Left colon (tissue), 2 donors: ENCODE measurements at regions not wholly inside any gene's neighbourhood (a gene's known extent, or its start where the extent isn't known, plus 50 kb on each side); places are given as distances from the start of the nearest gene placed in this dataset.
"Not testable (repeated sequence)": the region's sequence is repeated elsewhere in the genome, so short reads cannot be mapped to it uniquely, and the experiment has no call there.

Source experiments
- ATAC-seq: fragments of 200-7000 bp; cut with Tn5 transposase; one replicate; pipeline ENCODE4 v1.9.1; 2020; ENCODE audit warnings: mild to moderate bottlenecking, moderate library complexity
- DNase-seq, 2 donors: peaks; one replicate each; pipeline ENCODE4 v3.0.0-alpha.2; 2020
- intact Hi-C, 2 donors: fragments of 100-400 bp; cut with DNase I in 1 of 2; cut with micrococcal nuclease in 1 of 2; formaldehyde crosslinking; loops; one replicate each; pipeline versions ENCODE4 v1.11.2 to v1.14.0; 2022; cut with DNase I, micrococcal nuclease
- donor health status: DM: no; HTN: no; CAD: no.
- donor health status: DM: yes; HTN: yes; CAD: no.

- DNase-seq (no peak), ATAC-seq (no peak)
- intact Hi-C loops: no loop called here
These were observed 50.3 kb downstream of the RBFOX3 start for GRCh38 chr17:79560527-79560926.

GRCh38 chr17:79559111-79559887 is 51.6 kb downstream of the RBFOX3 start:
- ATAC-seq (no peak), DNase-seq (no peak)
- intact Hi-C loops: no loop called here

GRCh38 chr17:79558091-79558900 is 52.6 kb downstream of the RBFOX3 start:
- intact Hi-C loops: no loop called here
- DNase-seq: no peak
- no peak for ATAC-seq

DNA sequence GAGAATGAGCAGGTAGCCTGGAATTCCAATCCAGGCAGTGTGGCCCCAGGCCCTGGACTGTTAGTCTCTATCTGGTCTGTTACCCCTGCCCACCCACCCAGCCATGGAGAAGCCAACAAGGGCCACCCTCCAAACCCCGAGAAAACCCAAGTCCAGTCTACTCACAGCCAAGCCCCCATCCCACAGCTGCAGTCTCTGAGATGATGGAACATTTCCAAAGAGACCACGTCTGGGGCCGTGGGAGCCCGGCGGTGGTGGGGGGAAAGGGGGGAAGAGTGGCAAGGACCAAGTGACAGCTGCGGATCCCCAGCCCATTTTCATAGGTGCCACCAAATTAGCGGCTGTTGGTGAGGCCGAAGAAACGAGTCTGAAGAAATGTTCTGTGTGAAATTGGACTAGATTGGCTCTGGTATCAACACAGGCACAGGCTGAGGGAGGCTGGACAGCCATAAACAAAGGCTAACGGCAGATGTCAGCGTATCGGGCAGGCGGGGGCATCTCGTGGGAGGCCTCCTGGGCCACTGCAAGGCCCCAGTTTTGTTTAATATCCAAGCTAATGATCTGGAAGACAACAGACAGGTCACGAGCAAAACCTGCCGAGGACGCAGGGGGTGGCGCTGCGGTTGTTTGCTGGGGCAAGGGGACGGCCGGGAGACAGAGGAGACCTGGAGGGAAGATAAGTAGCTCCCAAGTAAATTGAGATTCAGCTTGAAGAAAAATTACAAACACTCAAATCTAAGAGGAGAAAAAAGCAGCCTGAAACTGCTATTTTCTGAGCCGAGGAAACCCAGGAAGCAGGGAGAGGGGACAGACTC is 53.4 kb downstream of the RBFOX3 start:
- DNase-seq: no peak
- intact Hi-C loops: no loop called here
- no peak for ATAC-seq

DNA sequence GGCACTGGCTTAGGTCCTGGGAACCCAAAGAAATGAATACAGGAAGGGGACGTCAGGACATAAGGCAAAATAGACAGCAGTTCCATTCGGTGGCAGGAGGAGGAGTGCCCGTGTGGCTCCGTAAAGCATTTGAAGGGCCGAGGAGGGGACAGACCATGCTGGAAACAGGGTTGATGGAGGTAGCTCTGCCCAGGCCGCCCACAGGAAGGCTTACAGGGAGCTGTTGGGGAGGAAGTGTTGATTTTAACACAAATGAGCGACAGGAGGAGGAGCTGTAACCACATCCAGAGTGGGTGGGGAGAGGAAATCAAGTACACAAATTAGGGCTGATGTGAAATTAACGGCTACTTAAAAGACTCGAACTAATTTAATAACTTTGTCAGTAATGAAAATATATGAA is 54.6 kb downstream of the RBFOX3 start:
- no peak for DNase-seq
- intact Hi-C loops: no loop called here
- ATAC-seq: no peak

DNA sequence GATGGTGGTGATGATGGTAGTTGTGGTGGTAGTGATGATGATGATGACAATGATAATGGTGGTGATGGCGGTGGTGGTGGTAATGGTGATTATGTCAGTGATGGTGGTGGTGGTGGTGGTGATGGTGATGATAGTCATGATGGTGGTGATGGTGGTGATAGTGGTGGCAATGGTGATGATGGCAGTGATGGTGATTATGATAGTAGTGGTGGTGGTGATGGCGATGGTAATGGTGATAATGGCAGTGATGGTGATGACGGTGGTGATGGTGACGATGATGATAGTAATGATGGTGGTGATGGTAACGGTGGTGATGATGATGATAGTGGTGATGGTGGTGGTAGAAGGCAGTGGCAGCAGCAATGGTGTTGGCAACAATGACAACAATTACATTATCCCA is 55.3 kb downstream of the RBFOX3 start:
- intact Hi-C loops: no loop called here
- ATAC-seq: no peak
- DNase-seq: no peak

- intact Hi-C loops, DNase-seq, ATAC-seq: not testable (repeated sequence)
These were observed 56.5 kb downstream of the RBFOX3 start for GRCh38 chr17:79554346-79554745.

DNA sequence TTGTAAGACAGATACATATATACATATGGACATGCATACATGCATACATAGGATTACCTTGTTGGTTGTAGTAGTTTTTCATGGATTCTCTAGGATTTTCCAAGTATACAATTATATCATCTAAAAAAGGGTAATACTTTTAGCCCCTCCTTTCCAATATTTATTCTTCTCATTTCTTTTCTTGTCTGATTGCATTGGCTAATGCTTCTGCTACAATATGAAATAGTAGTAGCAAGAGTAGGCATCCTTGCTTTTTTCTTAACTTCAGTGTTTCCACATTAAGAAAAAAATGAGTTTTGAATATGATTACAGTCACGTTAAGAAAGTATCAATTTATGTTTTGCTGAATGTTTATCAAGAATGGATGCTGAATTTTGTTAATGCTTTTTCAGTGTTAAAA is 58.0 kb downstream of the RBFOX3 start:
- intact Hi-C loops: no loop called here
- ATAC-seq (no peak), DNase-seq (no peak)

- ATAC-seq: no peak
- intact Hi-C loops: no loop called here
- DNase-seq: no peak
These were observed 58.4 kb downstream of the RBFOX3 start for GRCh38 chr17:79552405-79552804.

DNA sequence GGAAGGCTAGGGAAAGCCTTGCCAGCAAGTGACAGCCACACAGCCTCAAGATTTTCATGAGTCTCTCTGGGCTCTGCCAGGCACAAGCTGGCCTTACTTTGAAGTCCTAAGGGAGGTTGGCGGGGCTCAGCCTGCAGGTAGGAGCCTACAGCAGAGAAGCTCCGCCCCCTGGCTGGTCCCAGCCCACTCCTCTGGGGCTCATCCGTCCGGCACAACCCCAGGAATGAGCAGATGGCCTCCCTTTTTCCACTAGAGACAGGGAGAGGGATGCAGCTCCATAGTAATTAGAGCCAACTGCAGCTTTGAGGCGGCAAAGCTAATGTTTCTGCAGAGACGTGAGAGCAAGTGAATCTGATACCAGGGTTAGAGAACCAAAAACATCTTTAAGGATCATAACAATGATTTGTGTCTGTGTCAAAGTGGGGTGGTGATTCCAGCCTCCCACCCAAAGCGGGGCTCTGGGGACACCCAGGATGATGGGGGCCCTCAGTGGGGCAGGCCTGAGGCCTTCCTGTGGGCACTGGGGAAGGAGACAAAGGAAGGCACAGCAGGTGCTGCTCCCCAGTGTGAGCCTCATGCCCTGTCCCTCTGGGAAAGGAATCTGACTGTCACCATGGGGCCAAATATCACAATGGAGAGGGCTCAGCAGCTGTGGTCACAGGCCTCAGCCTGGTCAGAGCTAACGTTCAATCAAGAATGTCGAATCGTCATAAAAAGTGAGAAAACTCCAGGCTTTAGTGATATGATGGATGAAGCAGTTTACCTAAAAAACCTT is 61.5 kb downstream of the RBFOX3 start:
- intact Hi-C loops: no loop called here
- DNase-seq (no peak), ATAC-seq (no peak)

GRCh38 chr17:79548116-79548515 is 62.7 kb downstream of the RBFOX3 start:
- intact Hi-C loops: no loop called here
- no peak for ATAC-seq
- DNase-seq: no peak

DNA sequence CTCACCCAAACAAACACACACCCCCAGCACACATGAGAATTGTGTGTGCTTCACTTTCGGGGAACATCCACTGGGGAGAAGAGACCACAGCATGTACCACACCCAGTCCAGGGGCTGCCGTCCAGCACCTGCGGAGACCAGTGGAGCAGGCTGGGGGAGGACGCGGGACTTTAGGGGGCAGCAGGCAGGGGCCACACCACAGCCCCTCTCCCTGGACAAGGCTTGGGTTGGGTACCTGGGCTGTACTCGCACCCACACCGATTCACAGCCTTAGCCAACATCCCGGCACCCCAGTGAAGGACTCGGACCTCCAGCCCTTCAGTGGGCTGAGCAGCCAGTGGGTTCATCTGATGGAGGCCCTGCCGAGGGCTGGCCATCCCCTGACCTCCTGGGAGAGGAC is 63.3 kb downstream of the RBFOX3 start:
- DNase-seq (no peak), ATAC-seq (no peak)
- intact Hi-C loops: no loop called here

DNA sequence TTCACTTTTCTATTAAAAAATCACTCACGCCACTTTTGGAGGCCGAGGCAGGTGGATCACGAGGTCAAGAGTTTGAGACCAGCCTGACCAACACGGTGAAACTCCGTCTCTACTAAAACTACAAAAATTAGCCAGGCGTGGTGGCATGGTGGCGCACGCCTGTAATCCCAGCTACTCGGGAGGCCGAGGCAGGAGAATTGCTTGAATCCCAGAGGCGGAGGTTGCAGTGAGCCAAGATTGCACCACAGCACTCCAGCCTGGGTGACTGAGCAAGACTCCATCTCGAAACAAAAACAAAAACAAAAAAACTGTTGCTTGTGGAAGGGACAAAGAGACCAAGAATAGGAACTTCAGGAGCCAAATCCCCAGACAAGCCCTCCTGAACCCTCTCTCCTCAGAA is 63.7 kb downstream of the RBFOX3 start:
- ATAC-seq, DNase-seq, intact Hi-C loops: not testable (repeated sequence)

GRCh38 chr17:79546386-79546785 is 64.5 kb downstream of the RBFOX3 start:
- DNase-seq (no peak), ATAC-seq (no peak)
- intact Hi-C loops: no loop called here

DNA sequence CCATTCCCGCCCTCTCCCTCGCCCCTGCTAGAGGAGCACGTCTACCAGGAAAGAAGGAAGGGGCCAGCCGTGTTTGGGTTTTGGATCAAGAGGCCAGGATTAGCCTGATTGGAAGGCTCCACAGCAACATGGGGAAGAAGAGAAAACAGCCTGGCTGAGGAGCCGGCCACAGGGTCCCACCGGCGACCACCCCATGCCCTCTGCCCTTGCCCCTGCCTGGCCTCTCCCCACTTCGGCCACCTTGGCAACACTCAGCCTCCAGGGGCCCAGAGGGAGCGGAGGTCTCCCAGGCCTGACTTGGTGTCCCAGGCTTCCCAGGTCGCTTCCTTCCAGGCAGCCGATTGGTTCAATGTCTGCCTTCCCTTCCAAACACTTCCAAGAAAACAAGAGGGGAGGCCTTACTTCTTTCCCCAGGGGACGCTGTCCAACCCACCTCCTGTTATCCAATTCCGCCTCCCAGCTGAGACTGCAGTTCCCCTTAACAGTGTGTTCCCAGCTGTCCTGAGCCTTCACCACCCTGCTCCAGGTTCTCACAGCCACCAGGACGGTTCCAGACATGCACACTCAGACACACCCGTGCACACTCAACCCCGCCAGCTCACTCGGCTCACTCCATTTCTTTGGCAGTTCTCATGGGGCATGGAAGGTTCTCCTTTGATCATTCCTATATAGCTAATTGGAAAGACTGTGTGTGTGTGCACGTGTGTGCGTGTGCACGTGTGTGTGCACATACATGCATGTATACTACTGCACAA is 65.4 kb downstream of the RBFOX3 start:
- ATAC-seq: no peak
- no peak for DNase-seq
- intact Hi-C loops: no loop called here

DNA sequence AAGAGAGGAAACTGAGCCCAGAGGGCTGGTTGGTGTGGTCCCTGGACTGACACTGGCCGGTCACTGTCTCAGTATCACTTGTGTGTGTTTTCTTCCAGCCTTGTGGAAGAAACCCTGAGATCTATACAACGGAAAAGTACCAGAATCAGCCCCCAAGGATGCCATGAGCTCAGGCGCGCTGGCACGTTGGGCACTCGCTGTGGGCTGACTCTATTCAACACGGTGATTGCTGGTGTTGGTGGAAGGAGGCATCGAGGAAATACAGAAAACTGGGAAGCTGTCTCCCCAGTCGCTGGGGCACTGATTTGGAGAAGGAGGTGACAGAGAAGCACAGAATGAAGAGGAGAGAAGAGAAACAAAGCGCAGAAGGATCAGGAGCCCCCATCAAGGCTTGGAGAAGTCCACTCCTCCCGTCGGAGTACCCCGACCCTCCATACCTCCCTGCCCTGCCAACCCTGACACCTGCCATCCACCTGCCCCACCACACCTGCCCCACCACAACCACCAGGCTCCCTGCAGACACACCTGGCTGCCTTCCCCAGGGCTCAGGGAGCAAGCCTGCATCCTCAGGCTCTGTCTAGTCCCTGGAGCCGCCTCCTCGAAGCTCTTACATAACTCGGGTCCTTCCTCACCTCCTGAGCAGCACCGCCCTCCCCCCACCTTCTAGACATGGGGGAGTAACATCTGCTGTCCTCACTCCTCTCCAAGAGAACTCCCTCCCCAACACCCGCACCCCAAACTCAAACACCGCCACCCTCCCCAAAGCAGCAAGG is 66.5 kb downstream of the RBFOX3 start:
- DNase-seq: no peak
- intact Hi-C loops: no loop called here
- no peak for ATAC-seq

DNA sequence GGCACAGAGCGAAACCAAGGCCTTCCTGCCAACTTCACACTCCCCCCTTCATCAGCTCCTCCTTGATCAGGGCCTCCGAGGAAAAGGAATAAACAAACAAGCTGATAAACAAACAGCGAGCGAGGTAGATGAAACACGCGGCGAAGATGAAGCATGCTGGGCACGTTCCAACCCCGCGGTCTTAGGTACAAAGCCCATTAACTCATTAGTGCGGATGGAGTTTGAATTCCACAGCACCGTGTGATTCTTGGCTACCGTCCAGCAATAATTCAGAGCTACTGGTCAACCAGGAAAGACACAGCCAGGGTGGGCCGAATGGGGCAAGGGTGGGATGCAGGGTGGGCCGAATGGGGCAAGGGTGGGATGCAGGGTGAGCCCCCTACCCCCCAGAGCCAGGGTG is 67.3 kb downstream of the RBFOX3 start:
- intact Hi-C loops: no loop called here
- DNase-seq: no peak
- no peak for ATAC-seq
